ENCODE measurements at regions not wholly inside any gene's neighbourhood (a gene's known extent, or its start where the extent isn't known, plus 50 kb on each side); places are given as distances from the start of the nearest gene placed in this dataset.

DNA sequence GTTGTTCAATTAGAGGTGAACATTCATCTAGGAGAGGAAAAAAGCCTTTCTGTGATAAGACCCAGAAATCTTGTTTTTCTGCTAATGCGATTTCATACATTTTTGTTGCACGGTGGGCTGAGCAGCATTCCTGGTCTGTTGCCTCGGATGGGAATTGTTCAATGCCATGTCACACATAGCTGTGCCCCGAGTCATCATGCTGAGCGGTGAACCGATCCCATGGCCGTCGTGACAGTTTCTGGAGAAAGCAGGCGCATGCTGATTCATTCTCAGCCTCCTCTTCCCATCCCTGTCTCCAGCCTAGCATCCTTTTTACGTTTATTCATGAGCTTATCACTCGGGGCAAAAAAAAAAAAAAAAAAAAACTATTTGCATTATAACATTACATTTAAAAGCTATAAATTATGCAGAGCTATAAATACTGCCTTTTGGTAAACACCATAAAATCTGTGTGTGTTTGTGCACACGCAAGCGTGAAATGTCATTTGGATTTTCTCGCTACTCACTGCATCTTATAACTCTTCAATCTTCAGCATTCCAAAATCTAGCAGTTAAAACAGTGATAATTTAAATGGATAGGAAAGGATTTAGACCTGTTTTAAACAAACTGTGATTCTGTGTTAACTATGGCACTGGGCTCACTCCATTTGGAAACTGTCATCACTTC is 58.9 kb upstream of the IFNGR1 start:
- TF ChIP-seq, protein P1, sequence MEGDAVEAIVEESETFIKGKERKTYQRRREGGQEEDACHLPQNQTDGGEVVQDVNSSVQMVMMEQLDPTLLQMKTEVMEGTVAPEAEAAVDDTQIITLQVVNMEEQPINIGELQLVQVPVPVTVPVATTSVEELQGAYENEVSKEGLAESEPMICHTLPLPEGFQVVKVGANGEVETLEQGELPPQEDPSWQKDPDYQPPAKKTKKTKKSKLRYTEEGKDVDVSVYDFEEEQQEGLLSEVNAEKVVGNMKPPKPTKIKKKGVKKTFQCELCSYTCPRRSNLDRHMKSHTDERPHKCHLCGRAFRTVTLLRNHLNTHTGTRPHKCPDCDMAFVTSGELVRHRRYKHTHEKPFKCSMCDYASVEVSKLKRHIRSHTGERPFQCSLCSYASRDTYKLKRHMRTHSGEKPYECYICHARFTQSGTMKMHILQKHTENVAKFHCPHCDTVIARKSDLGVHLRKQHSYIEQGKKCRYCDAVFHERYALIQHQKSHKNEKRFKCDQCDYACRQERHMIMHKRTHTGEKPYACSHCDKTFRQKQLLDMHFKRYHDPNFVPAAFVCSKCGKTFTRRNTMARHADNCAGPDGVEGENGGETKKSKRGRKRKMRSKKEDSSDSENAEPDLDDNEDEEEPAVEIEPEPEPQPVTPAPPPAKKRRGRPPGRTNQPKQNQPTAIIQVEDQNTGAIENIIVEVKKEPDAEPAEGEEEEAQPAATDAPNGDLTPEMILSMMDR (IDR thresholded peaks at IDR 0.05; ENCODE audit: borderline replicate concordance, extremely low read depth, low read length, poor library complexity, severe bottlenecking): no peak
- no peak for TF ChIP-seq EZH2 (IDR thresholded peaks at IDR 0.05; ENCODE audit: borderline replicate concordance, low read depth, low read length, severe bottlenecking)

All from DND-41 (cell line).